WTC11 (cell line): ENCODE measurements at regions not wholly inside any gene's neighbourhood (a gene's known extent, or its start where the extent isn't known, plus 50 kb on each side); places are given as distances from the start of the nearest gene placed in this dataset.

Source experiments
- CREB1 ChIP-seq: sonication (generic); formaldehyde crosslinking; IDR thresholded peaks from 2 replicates; pipeline ENCODE4 v1.8.0; 2023; ENCODE audit warnings: mild to moderate bottlenecking, missing genetic modification reagents
- ETV6 ChIP-seq: sonication (generic); formaldehyde crosslinking; IDR thresholded peaks from 2 replicates; pipeline ENCODE4 v1.8.1; 2022; ENCODE audit warnings: mild to moderate bottlenecking, missing genetic modification reagents
- NR2C2 ChIP-seq: sonication (generic); formaldehyde crosslinking; IDR thresholded peaks from 2 replicates; pipeline ENCODE4 v1.8.0; 2022; ENCODE audit warnings: mild to moderate bottlenecking, missing genetic modification reagents
- TF ChIP-seq, protein P1 (sequence below): sonication (generic); formaldehyde crosslinking; IDR thresholded peaks from 2 replicates; pipeline ENCODE4 v1.8.1; 2022; ENCODE audit warnings: mild to moderate bottlenecking, missing genetic modification reagents, moderate library complexity, borderline replicate concordance
- TF ChIP-seq, protein P2 (sequence below): sonication (generic); formaldehyde crosslinking; IDR thresholded peaks from 2 replicates; pipeline ENCODE4 v1.8.0; 2022; ENCODE audit warnings: missing genetic modification reagents

DNA sequence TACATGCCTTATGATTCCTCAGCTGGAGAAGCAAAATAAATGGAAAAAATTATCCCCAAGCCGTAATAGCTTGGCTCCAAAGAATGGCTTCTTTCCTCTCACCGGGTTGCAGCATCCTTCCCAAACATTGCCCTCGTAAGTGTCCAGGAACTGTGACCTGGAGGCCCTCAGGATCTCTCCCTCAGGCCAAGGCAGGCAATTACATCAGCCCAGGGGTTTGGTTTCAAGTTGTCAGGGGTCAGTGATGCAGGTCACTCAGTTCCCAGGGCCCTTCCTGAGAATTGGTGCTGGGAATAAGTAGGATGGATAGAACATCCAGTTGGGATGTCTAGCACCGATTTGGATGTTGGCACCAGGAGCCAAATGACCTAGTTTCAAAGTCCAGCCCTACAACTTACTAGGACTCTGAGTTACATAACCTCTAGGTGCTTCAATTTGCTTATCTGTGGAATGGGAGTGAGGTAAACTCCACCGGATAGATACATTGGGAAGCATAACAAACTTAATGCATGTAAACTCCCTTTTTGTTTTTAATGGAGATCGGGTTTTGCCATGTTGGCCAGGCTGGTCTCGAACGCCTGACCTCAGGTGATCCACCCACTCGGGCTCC is 133.5 kb upstream of the DAP start:
- TF ChIP-seq ETV6 (CRISPR knock-in tag) (no peak), CREB1 (CRISPR knock-in tag) (no peak), NR2C2 (CRISPR knock-in tag) (no peak)
- TF ChIP-seq, protein P1, sequence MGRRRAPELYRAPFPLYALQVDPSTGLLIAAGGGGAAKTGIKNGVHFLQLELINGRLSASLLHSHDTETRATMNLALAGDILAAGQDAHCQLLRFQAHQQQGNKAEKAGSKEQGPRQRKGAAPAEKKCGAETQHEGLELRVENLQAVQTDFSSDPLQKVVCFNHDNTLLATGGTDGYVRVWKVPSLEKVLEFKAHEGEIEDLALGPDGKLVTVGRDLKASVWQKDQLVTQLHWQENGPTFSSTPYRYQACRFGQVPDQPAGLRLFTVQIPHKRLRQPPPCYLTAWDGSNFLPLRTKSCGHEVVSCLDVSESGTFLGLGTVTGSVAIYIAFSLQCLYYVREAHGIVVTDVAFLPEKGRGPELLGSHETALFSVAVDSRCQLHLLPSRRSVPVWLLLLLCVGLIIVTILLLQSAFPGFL (CRISPR knock-in tag) = no peak
- TF ChIP-seq, protein P2, sequence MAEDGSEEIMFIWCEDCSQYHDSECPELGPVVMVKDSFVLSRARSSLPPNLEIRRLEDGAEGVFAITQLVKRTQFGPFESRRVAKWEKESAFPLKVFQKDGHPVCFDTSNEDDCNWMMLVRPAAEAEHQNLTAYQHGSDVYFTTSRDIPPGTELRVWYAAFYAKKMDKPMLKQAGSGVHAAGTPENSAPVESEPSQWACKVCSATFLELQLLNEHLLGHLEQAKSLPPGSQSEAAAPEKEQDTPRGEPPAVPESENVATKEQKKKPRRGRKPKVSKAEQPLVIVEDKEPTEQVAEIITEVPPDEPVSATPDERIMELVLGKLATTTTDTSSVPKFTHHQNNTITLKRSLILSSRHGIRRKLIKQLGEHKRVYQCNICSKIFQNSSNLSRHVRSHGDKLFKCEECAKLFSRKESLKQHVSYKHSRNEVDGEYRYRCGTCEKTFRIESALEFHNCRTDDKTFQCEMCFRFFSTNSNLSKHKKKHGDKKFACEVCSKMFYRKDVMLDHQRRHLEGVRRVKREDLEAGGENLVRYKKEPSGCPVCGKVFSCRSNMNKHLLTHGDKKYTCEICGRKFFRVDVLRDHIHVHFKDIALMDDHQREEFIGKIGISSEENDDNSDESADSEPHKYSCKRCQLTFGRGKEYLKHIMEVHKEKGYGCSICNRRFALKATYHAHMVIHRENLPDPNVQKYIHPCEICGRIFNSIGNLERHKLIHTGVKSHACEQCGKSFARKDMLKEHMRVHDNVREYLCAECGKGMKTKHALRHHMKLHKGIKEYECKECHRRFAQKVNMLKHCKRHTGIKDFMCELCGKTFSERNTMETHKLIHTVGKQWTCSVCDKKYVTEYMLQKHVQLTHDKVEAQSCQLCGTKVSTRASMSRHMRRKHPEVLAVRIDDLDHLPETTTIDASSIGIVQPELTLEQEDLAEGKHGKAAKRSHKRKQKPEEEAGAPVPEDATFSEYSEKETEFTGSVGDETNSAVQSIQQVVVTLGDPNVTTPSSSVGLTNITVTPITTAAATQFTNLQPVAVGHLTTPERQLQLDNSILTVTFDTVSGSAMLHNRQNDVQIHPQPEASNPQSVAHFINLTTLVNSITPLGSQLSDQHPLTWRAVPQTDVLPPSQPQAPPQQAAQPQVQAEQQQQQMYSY (CRISPR knock-in tag) = no peak
